GM12878 (cell line): ENCODE measurements at regions not wholly inside any gene's neighbourhood (a gene's known extent, or its start where the extent isn't known, plus 50 kb on each side); places are given as distances from the start of the nearest gene placed in this dataset.

Experiments
- ATAC-seq: fragments of 200-7000 bp; cut with Tn5 transposase; 3 replicates; pipeline ENCODE4 v1.9.1; 2020; ENCODE audit warnings: mild to moderate bottlenecking, moderate library complexity
- BruUV-seq: library from RNA; stranded (reverse); fragments of 400-500 nt; replicated peaks from 2 replicates; lab custom pipeline; 2021; lab: Mats Ljungman, UMichigan
- CTCF ChIA-PET: fragments of 300-600 bp; sonication (Branson Sonifier 250); formaldehyde crosslinking; extraction: SDS; loops from one replicate; lab custom pipeline; 2021; ENCODE audit warnings: inconsistent platforms; lab: Yijun Ruan, JAX
- POLR2A ChIA-PET: fragments of 350-600 bp; formaldehyde crosslinking; extraction: SDS; loops from one replicate; lab custom pipeline; 2021; ENCODE audit warnings: inconsistent platforms; lab: Charles Lee
- RAD21 ChIA-PET: fragments of 300-600 bp; sonication (Branson Sonifier 250); formaldehyde crosslinking; loops from one replicate; lab custom pipeline; 2023; ENCODE audit warnings: antibody characterized with exemption; ENCODE audit not compliant: unreplicated experiment; lab: Charles Lee
- SMC1A ChIA-PET: fragments of 300-600 bp; sonication (Branson Sonifier 250); formaldehyde crosslinking; loops from one replicate; lab custom pipeline; 2023; ENCODE audit not compliant: unreplicated experiment, uncharacterized antibody; lab: Charles Lee
- DNase-seq: peaks from one replicate; pipeline ENCODE4 v3.0.0-alpha.2; 2011; ENCODE audit warnings: low read depth, low spot score
- FAIRE-seq: peaks from 3 replicates; lab custom pipeline; 2011; peaks lifted over from hg19 to GRCh38; lab: Jason Lieb, UNC
- H2AFZ ChIP-seq: 2 replicates; pipeline ENCODE4 v1.6.0; 2011; ENCODE audit warnings: low read depth, low read length, control low read depth; ENCODE audit not compliant: control insufficient read depth
- H3K27ac ChIP-seq: 2 replicates; pipeline ENCODE4 v1.5.1; 2011; ENCODE audit warnings: control low read depth; ENCODE audit not compliant: control insufficient read depth, insufficient read depth
- H3K27me3 ChIP-seq, 2 experiments: replicated peaks in 1 of 2; 2 replicates each; pipeline versions ENCODE4 v1.6.0 to v1.6.1; 2011; ENCODE audit warnings: low read length in 1 of 2; ENCODE audit not compliant: control insufficient read depth in 2 of 2, insufficient read depth in 2 of 2
- H3K36me3 ChIP-seq, 2 experiments: 2 replicates each; pipeline ENCODE4 v1.5.1; 2011; ENCODE audit warnings: low read length in 1 of 2; ENCODE audit not compliant: control insufficient read depth in 2 of 2, insufficient read depth in 2 of 2
- H3K4me1 ChIP-seq: 2 replicates; pipeline ENCODE4 v1.6.1; 2011; ENCODE audit warnings: mild to moderate bottlenecking, low read length, moderate library complexity, mixed read lengths; ENCODE audit not compliant: control insufficient read depth, insufficient read depth
- H3K4me2 ChIP-seq: 2 replicates; pipeline ENCODE4 v1.6.0; 2011; ENCODE audit warnings: control low read depth; ENCODE audit not compliant: control insufficient read depth, insufficient read depth
- H3K4me3 ChIP-seq: fragments of 200-600 bp; sonication (generic); 2 replicates; pipeline ENCODE4 v1.5.1; 2016
- H3K79me2 ChIP-seq: 2 replicates; pipeline ENCODE4 v1.6.0; 2011; ENCODE audit warnings: low read length; ENCODE audit not compliant: control insufficient read depth, insufficient read depth
- H3K9ac ChIP-seq: 2 replicates; pipeline ENCODE4 v1.8.0; 2011; ENCODE audit warnings: low read length, control low read depth, mixed read lengths; ENCODE audit not compliant: control insufficient read depth, insufficient read depth
- H3K9me3 ChIP-seq: replicated peaks from 3 replicates; pipeline ENCODE4 v1.5.1; 2011; ENCODE audit warnings: mild to moderate bottlenecking, low read length; ENCODE audit not compliant: control insufficient read depth, insufficient read depth
- H4K20me1 ChIP-seq: 2 replicates; pipeline ENCODE4 v1.6.0; 2011; ENCODE audit not compliant: control insufficient read depth, insufficient read depth
- ATF7 ChIP-seq: fragments of 450-650 bp; IDR thresholded peaks from 2 replicates; pipeline ENCODE4 v1.6.1; 2016; ENCODE audit warnings: low read depth, mild to moderate bottlenecking
- BMI1 ChIP-seq: fragments of 450-650 bp; IDR thresholded peaks from 2 replicates; pipeline ENCODE4 v1.6.1; 2016; ENCODE audit warnings: mild to moderate bottlenecking, moderate library complexity, borderline replicate concordance
- E2F4 ChIP-seq: IDR thresholded peaks from 2 replicates; pipeline ENCODE4 v1.6.1; 2012; ENCODE audit warnings: low read depth, low read length, improper control_type of control experiment
- ETV6 ChIP-seq, 2 experiments: fragments of 450-650 bp in 1 of 2; IDR thresholded peaks in 1 of 2; conservative IDR thresholded peaks in 1 of 2; 2 replicates each; pipeline ENCODE4 v1.6.1; 2014; ENCODE audit warnings: antibody characterized with exemption in 1 of 2, borderline replicate concordance in 1 of 2, low read depth in 1 of 2, mild to moderate bottlenecking in 1 of 2, moderate library complexity in 1 of 2
- HCFC1 ChIP-seq: fragments of 150-350 bp; IDR thresholded peaks from 2 replicates; pipeline ENCODE4 v1.6.1; 2014; ENCODE audit warnings: low read length
- IRF5 ChIP-seq: fragments of 450-650 bp; IDR thresholded peaks from 2 replicates; pipeline ENCODE4 v1.6.1; 2017; ENCODE audit warnings: borderline replicate concordance
- KDM1A ChIP-seq: fragments of 200-600 bp; sonication (generic); IDR thresholded peaks from 2 replicates; pipeline ENCODE4 v1.6.1; 2016; ENCODE audit warnings: borderline replicate concordance
- MEF2A ChIP-seq: IDR thresholded peaks from 2 replicates; pipeline ENCODE4 v1.6.1; 2011; ENCODE audit warnings: low read depth, mild to moderate bottlenecking, low read length, moderate library complexity; ENCODE audit not compliant: insufficient read depth
- PAX5 ChIP-seq: IDR thresholded peaks from 2 replicates; pipeline ENCODE4 v1.6.1; 2011; ENCODE audit warnings: low read depth, low read length, borderline replicate concordance
- PBX3 ChIP-seq: IDR thresholded peaks from 2 replicates; pipeline ENCODE4 v1.6.1; 2011; ENCODE audit warnings: mild to moderate bottlenecking, low read depth, low read length, moderate library complexity; ENCODE audit not compliant: insufficient replicate concordance
- SIX5 ChIP-seq: IDR thresholded peaks from 2 replicates; pipeline ENCODE4 v1.6.1; 2011; ENCODE audit warnings: mild to moderate bottlenecking, low read depth, low read length, moderate library complexity; ENCODE audit not compliant: severe bottlenecking
- SPI1 ChIP-seq: IDR thresholded peaks from 2 replicates; pipeline ENCODE4 v1.6.1; 2011; ENCODE audit warnings: low read depth, mild to moderate bottlenecking, low read length, moderate library complexity, borderline replicate concordance; ENCODE audit not compliant: insufficient read depth
- SUPT20H ChIP-seq: IDR thresholded peaks from 2 replicates; pipeline ENCODE4 v1.6.1; 2011; ENCODE audit warnings: low read depth, mild to moderate bottlenecking, low read length, moderate library complexity, borderline replicate concordance; ENCODE audit not compliant: control insufficient read depth
- TAF1 ChIP-seq: IDR thresholded peaks from 2 replicates; pipeline ENCODE4 v1.6.1; 2011; ENCODE audit warnings: mild to moderate bottlenecking, low read depth, low read length, borderline replicate concordance
- WRNIP1 ChIP-seq: IDR thresholded peaks from 2 replicates; pipeline ENCODE4 v1.6.1; 2011; ENCODE audit warnings: low read depth, low read length, improper control_type of control experiment, borderline replicate concordance
- YY1 ChIP-seq: IDR thresholded peaks from 2 replicates; pipeline ENCODE4 v1.6.1; 2011; ENCODE audit warnings: low read depth, mild to moderate bottlenecking, low read length
- ZSCAN29 ChIP-seq: fragments of 450-650 bp; IDR thresholded peaks from 2 replicates; pipeline ENCODE4 v1.6.1; 2017; ENCODE audit warnings: mild to moderate bottlenecking, moderate library complexity
- WGBS: methylation state at CpG from one replicate; pipeline ENCODE4 v1.1.6; 2016; ENCODE audit warnings: low lambda C conversion rate; ENCODE audit not compliant: insufficient replicate concordance, insufficient coverage; ENCODE audit errors: missing lambda C conversion rate; 5-methylcytosine and 5-hydroxymethylcytosine counted together
- in situ Hi-C: fragments of 300-500 bp; cut with MboI; formaldehyde crosslinking; loops from 9 replicates; pipeline ENCODE4 v1.14.3; 2018; ENCODE audit warnings: mixed read lengths
- intact Hi-C: fragments of 100-400 bp; cut with micrococcal nuclease; formaldehyde crosslinking; loops from one replicate; pipeline ENCODE4 v1.14.2; 2022; ENCODE audit not compliant: unreplicated experiment

- TF ChIP-seq ETV6 (conservative IDR thresholded peaks at IDR 0.05 in 1 of 2, IDR thresholded peaks at IDR 0.05 in 1 of 2; ENCODE audit: borderline replicate concordance in 1 of 2, low read depth in 1 of 2) (no peak), YY1 (no peak), KDM1A (no peak), SIX5 (no peak), PAX5 (no peak), TAF1 (no peak), MEF2A (no peak), BMI1 (no peak), SUPT20H (no peak), ZSCAN29 (no peak), WRNIP1 (no peak), PBX3 (no peak), E2F4 (no peak), SPI1 (no peak), ATF7 (no peak), IRF5 (no peak), HCFC1 (no peak)
- no peak overlapping the region for H2AFZ ChIP-seq
- DNase-seq: no peak
- RAD21 ChIA-PET: no interaction called here
- H3K4me2 ChIP-seq: no peak overlapping the region
- POLR2A ChIA-PET: no interaction called here
- H3K9me3 ChIP-seq: no peaks in the 10 kb centered on the region
- ATAC-seq: no peak
- intact Hi-C loops: no loop called here
- in situ Hi-C loops: no loop called here
- SMC1A ChIA-PET: interaction anchor here (1.1 kb wide), 1 partner anchor 19 kb away, joined by 3 read pairs; no protein-coding TSS in a partner anchor
- H3K4me1 ChIP-seq: peaks cover 5% of the 10 kb centered on the region
- FAIRE-seq: no peak
- CTCF ChIA-PET: no interaction called here
- no peaks in the 10 kb centered on the region for H3K27me3 ChIP-seq
- H3K36me3 ChIP-seq: no peaks in the 10 kb centered on the region
- H3K9ac ChIP-seq: no peak overlapping the region
- no TSS peak for BruUV-seq
- no peaks in the 10 kb centered on the region for H4K20me1 ChIP-seq
- WGBS: 39% methylated on average over 3 of the region's 3 CpGs
- H3K27ac ChIP-seq: no peak overlapping the region
- no peaks in the 10 kb centered on the region for H3K79me2 ChIP-seq
- H3K4me3 ChIP-seq: no peak overlapping the region
These were observed 74.0 kb upstream of the MIER3 start for GRCh38 chr5:57025961-57026360.
